ENCODE measurements at regions not wholly inside any gene's neighbourhood (a gene's known extent, or its start where the extent isn't known, plus 50 kb on each side); places are given as distances from the start of the nearest gene placed in this dataset.

DNA sequence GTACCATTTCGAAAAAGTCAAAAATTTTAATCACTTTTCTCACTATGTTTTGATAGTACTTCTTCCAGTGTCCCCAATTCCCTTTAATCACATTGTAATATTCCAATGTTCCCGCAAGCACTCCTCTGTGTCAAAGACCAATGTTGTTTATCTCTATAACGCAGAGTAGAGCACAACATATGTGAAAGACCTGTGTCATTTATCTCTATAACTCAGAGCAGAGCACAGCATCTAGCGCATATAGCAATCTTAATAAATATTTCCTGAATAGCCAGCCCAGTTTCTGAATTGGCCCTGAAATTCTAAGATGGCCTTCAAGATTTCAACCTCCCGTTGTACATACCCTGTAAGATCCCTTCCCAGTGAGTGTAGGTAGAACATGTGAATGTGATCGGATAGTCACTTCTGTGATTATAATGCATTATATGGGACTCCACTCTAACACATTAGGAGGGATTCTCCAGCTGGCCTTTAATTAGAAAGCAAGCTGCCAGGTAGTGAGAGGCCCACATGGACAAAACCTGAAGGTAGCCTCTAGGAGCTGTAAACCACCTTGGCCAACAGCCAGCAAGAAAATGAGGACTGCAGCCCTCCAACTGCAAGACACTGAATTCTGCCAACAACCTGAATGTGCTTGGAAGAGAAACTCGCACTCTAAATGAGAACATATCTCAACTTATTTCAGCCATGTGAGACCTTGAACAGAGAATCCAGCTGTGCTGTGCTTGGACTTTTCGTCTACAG is 238.8 kb upstream of the SYT10 start:
- TF ChIP-seq, protein P1, sequence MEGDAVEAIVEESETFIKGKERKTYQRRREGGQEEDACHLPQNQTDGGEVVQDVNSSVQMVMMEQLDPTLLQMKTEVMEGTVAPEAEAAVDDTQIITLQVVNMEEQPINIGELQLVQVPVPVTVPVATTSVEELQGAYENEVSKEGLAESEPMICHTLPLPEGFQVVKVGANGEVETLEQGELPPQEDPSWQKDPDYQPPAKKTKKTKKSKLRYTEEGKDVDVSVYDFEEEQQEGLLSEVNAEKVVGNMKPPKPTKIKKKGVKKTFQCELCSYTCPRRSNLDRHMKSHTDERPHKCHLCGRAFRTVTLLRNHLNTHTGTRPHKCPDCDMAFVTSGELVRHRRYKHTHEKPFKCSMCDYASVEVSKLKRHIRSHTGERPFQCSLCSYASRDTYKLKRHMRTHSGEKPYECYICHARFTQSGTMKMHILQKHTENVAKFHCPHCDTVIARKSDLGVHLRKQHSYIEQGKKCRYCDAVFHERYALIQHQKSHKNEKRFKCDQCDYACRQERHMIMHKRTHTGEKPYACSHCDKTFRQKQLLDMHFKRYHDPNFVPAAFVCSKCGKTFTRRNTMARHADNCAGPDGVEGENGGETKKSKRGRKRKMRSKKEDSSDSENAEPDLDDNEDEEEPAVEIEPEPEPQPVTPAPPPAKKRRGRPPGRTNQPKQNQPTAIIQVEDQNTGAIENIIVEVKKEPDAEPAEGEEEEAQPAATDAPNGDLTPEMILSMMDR (conservative IDR thresholded peaks at IDR 0.05): no peak
- TF ChIP-seq EZH2 (IDR thresholded peaks at IDR 0.05; ENCODE audit: low read depth): no peak

Measured in PC-9 (cell line).